Sigmoid colon (tissue), 6 donors: ENCODE measurements at regions not wholly inside any gene's neighbourhood (a gene's known extent, or its start where the extent isn't known, plus 50 kb on each side); places are given as distances from the start of the nearest gene placed in this dataset.

Experiments used
- DNase-seq: peaks from one replicate; pipeline ENCODE4 v3.0.0-alpha.2; 2019
- H3K27ac ChIP-seq, 4 donors: fragments of 200-600 bp; sonication (generic); one replicate each; pipeline ENCODE4 v1.5.1; 2016 to 2019; ENCODE audit warnings: mild to moderate bottlenecking in 1 of 4
- H3K27me3 ChIP-seq, 3 donors: fragments of 200-600 bp; sonication (generic); one replicate each; pipeline ENCODE4 v1.5.1; 2019; ENCODE audit warnings: mild to moderate bottlenecking in 1 of 3
- H3K36me3 ChIP-seq, 4 donors: fragments of 200-600 bp; sonication (generic); one replicate each; pipeline ENCODE4 v1.5.1; 2016 to 2019
- H3K4me1 ChIP-seq, 4 donors: fragments of 200-600 bp; sonication (generic); one replicate each; pipeline ENCODE4 v1.5.1; 2017 to 2019
- H3K4me3 ChIP-seq, 4 donors: fragments of 200-600 bp; sonication (generic); one replicate each; pipeline ENCODE4 v1.5.1; 2017 to 2019; ENCODE audit warnings: mild to moderate bottlenecking in 2 of 4, moderate library complexity in 1 of 4
- H3K9me3 ChIP-seq, 4 donors: fragments of 200-600 bp in 3 of 4; sonication (generic) in 3 of 4; one replicate each; pipeline versions ENCODE4 v1.5.1 to v1.6.1; 2013 to 2019
- EP300 ChIP-seq, 4 donors: sonication (generic); formaldehyde crosslinking; IDR thresholded peaks; one replicate each; pipeline ENCODE4 v1.6.1; 2017; ENCODE audit warnings: antibody characterized with exemption in 4 of 4
- POLR2A ChIP-seq, 2 donors: fragments of 450-650 bp; IDR thresholded peaks; one replicate each; pipeline ENCODE4 v1.6.1; 2016; ENCODE audit warnings: antibody characterized with exemption in 2 of 2, mild to moderate bottlenecking in 2 of 2, moderate library complexity in 2 of 2
- POLR2AphosphoS5 ChIP-seq, 4 donors: sonication (generic); formaldehyde crosslinking; IDR thresholded peaks; one replicate each; pipeline ENCODE4 v1.6.1; 2017; ENCODE audit warnings: antibody characterized with exemption in 4 of 4
- WGBS, 2 donors: extraction: QIAGEN DNeasy Blood & Tissue Kit; methylation state at CpG; one replicate each; pipeline ENCODE4 v1.1.7; 2013; 5-methylcytosine and 5-hydroxymethylcytosine counted together
- intact Hi-C: fragments of 100-400 bp; cut with DNase I; formaldehyde crosslinking; loops from one replicate; pipeline ENCODE4 v1.15.1; 2023
- TF ChIP-seq, protein P1 (sequence below), 4 experiments: fragments of 450-650 bp in 3 of 4; fragments of 200-600 bp in 1 of 4; IDR thresholded peaks; one replicate each; pipeline ENCODE4 v1.5.1; 2016 to 2019; ENCODE audit warnings: antibody characterized with exemption in 4 of 4, mild to moderate bottlenecking in 3 of 4, moderate library complexity in 2 of 4
- donor health status: healthy with polysubstance abuse.
- donor health status: healthy.

GRCh38 chr4:96347582-96347981, 507.7 kb downstream of the PDHA2 start:
- no peaks in the 10 kb centered on the region for H3K27me3 ChIP-seq
- 83 to 89% methylated on average over 2 of the region's 2 CpGs for WGBS, 2 donors
- H3K27ac ChIP-seq: no peak overlapping the region
- H3K36me3 ChIP-seq: no peaks in the 10 kb centered on the region
- no peak overlapping the region for H3K4me3 ChIP-seq
- no peaks in the 10 kb centered on the region for H3K4me1 ChIP-seq
- TF ChIP-seq POLR2A (IDR thresholded peaks at IDR 0.05) (no peak), EP300 (IDR thresholded peaks at IDR 0.05) (no peak), POLR2AphosphoS5 (IDR thresholded peaks at IDR 0.05) (no peak)
- TF ChIP-seq, protein P1, sequence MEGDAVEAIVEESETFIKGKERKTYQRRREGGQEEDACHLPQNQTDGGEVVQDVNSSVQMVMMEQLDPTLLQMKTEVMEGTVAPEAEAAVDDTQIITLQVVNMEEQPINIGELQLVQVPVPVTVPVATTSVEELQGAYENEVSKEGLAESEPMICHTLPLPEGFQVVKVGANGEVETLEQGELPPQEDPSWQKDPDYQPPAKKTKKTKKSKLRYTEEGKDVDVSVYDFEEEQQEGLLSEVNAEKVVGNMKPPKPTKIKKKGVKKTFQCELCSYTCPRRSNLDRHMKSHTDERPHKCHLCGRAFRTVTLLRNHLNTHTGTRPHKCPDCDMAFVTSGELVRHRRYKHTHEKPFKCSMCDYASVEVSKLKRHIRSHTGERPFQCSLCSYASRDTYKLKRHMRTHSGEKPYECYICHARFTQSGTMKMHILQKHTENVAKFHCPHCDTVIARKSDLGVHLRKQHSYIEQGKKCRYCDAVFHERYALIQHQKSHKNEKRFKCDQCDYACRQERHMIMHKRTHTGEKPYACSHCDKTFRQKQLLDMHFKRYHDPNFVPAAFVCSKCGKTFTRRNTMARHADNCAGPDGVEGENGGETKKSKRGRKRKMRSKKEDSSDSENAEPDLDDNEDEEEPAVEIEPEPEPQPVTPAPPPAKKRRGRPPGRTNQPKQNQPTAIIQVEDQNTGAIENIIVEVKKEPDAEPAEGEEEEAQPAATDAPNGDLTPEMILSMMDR (IDR thresholded peaks at IDR 0.05): no peak
- DNase-seq: no peak
- intact Hi-C loops: no loop called here
- no peaks in the 10 kb centered on the region for H3K9me3 ChIP-seq

GRCh38 chr4:96352051-96352517, 512.2 kb downstream of the PDHA2 start:
- H3K4me3 ChIP-seq: no peak overlapping the region
- no peaks in the 10 kb centered on the region for H3K9me3 ChIP-seq
- TF ChIP-seq, protein P1 (IDR thresholded peaks at IDR 0.05): no peak
- TF ChIP-seq POLR2A (IDR thresholded peaks at IDR 0.05) (no peak), POLR2AphosphoS5 (IDR thresholded peaks at IDR 0.05) (no peak), EP300 (IDR thresholded peaks at IDR 0.05) (no peak)
- intact Hi-C loops: no loop called here
- H3K4me1 ChIP-seq: peaks cover 0 to 3% (median 0%) of the 10 kb centered on the region in 4 donors
- no peaks in the 10 kb centered on the region for H3K27me3 ChIP-seq
- H3K36me3 ChIP-seq: no peaks in the 10 kb centered on the region
- DNase-seq: no peak
- H3K27ac ChIP-seq: no peak overlapping the region
- WGBS, 2 donors: 10 to 27% methylated on average over 3 of the region's 3 CpGs

GRCh38 chr4:96354036-96354712, 514.3 kb downstream of the PDHA2 start:
- DNase-seq: no peak
- intact Hi-C loops: no loop called here
- Histone ChIP-seq H3K27me3 (no peaks in the 10 kb centered on the region), H3K9me3 (no peaks in the 10 kb centered on the region), H3K4me1 (peaks cover 0 to 3% (median 0%) of the 10 kb centered on the region in 4 donors), H3K27ac (no peak overlapping the region), H3K36me3 (no peaks in the 10 kb centered on the region), H3K4me3 (no peak overlapping the region)
- TF ChIP-seq POLR2AphosphoS5 (IDR thresholded peaks at IDR 0.05) (no peak), EP300 (IDR thresholded peaks at IDR 0.05) (no peak), POLR2A (IDR thresholded peaks at IDR 0.05) (no peak)
- TF ChIP-seq, protein P1 (IDR thresholded peaks at IDR 0.05): no peak
- WGBS, 2 donors: 3 to 10% methylated on average over 2 of the region's 2 CpGs

DNA sequence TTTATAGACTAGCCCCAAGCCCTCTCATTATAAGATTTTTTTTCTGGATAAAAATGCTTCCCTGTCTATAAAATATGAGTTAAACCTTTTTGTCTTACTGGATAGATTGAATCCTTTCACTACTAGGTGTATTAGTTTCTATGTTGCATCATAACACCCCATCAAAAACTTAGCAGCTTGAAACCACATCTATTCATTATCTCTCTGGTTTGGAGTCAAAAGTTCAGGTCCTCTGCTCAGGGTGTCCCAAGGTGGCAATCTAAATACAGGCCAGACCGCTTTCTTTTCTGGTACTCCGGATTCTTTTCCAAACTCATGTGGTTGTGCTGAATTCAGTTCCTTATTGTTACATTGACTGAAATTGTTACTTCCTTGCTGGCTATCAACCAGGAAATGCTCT, 515.5 kb downstream of the PDHA2 start:
- intact Hi-C loops: no loop called here
- WGBS, 2 donors: 72 to 85% methylated on average over 2 of the region's 2 CpGs
- Histone ChIP-seq H3K36me3 (no peaks in the 10 kb centered on the region), H3K27ac (no peak overlapping the region), H3K4me3 (no peak overlapping the region), H3K9me3 (no peaks in the 10 kb centered on the region), H3K4me1 (peaks cover 0 to 3% (median 0%) of the 10 kb centered on the region in 4 donors), H3K27me3 (no peaks in the 10 kb centered on the region)
- DNase-seq: no peak
- TF ChIP-seq, protein P1 (IDR thresholded peaks at IDR 0.05): no peak
- TF ChIP-seq EP300 (IDR thresholded peaks at IDR 0.05) (no peak), POLR2AphosphoS5 (IDR thresholded peaks at IDR 0.05) (no peak), POLR2A (IDR thresholded peaks at IDR 0.05) (no peak)
